GM12874 (cell line): ENCODE measurements at regions not wholly inside any gene's neighbourhood (a gene's known extent, or its start where the extent isn't known, plus 50 kb on each side); places are given as distances from the start of the nearest gene placed in this dataset.

ENCODE experiments used
- CTCF ChIP-seq: IDR thresholded peaks from 2 replicates; pipeline ENCODE4 v1.5.1; 2011; ENCODE audit warnings: low read depth, mild to moderate bottlenecking, control low read depth, low read length, moderate library complexity; ENCODE audit not compliant: insufficient read depth

- TF ChIP-seq CTCF = no peak
Measured at GRCh38 chr10:63825111-63825510, 303.9 kb downstream of the REEP3 start.

GRCh38 chr10:63825766-63826165, 304.6 kb downstream of the REEP3 start:
- no peak for TF ChIP-seq CTCF

DNA sequence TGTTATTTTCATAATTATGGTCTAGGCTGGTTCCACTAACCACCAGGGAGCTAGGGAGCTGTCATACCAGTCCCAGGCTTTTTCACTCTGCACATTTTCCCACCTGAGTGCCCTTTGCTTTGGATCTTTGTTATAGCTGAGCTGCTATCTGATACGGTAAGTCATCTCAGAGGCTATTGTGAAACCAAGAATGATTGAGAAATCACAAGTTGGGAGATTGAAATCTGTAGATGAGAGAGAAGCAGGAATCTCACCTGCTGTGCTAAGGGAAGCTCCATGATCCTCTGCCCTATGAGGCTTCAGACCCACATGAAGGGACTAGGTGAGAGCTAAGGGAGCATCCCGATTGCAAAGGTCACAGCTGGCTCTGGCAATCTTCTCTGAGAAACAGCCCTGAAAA, 307.8 kb downstream of the REEP3 start:
- TF ChIP-seq CTCF = no peak

GRCh38 chr10:63829573-63830149, 308.5 kb downstream of the REEP3 start:
- TF ChIP-seq CTCF = no peak

DNA sequence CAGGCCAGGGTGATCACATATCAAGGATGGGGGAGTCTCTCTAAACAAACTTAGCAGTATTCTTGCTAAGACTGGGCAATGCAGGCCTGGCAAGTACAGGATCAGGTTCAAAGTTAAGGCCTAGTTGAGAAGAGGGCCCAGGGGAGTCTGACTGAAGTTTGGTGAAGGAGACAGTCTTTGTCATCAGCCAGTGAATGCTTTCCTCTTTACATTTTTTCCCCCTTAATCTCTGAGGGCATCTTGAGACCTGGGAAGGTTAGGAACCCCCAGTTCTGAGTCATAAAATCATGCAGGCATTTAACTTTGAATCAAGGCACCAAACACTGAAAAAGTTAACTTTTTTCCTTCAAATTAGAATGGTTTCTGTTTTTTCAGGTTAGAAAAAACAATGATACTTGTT, 311.5 kb downstream of the REEP3 start:
- no peak for TF ChIP-seq CTCF

- no peak for TF ChIP-seq CTCF
Measured at GRCh38 chr10:63833411-63834060, 312.3 kb downstream of the REEP3 start.

DNA sequence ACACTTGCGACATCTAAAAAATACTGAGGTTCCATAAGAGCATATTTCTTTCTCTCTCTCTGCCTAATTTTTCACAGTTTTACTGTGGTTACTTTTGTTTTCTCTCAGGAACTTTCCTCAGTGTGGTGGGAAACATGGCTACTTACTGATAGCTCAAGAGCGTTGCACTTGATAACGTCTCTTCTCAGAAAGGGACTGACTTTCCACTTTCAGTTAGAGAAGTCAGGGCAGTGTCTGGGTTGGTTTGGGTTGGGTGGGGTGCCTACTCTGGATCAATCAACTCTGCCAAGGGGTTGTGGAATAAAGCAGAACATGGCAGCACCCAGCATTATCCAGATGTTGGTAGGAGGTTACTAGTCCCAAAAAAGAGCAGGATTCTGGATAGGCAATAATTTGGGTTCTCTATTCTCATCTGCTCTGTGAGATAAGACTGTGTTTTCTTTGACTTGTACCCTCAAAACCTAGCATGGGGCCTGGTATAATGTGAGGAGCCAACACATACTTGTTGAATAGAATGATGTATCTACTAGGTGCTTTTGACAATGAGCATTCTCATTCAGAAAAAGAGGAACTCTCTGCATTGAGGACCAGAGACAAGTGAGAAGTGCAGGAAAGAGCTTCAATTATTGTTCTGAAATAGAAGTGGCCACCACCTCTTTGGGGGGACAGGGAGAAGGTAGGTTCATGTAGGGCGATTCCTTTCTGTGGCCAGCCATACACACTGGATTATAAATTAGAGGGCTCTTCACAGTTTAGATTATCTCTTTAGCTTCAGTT, 315.7 kb downstream of the REEP3 start:
- no peak for TF ChIP-seq CTCF
